ENCODE measurements at regions not wholly inside any gene's neighbourhood (a gene's known extent, or its start where the extent isn't known, plus 50 kb on each side); places are given as distances from the start of the nearest gene placed in this dataset.

- DNase-seq: no peak
Observed at GRCh38 chr2:207290833-207291624, 125.3 kb upstream of the KLF7 start.

- DNase-seq: no peak
Observed at GRCh38 chr2:207291625-207292252, 126.0 kb upstream of the KLF7 start.

GRCh38 chr2:207296265-207296948, 130.7 kb upstream of the KLF7 start:
- DNase-seq: no peak

GRCh38 chr2:207300817-207301216, 135.1 kb upstream of the KLF7 start:
- no peak for DNase-seq

- no peak for DNase-seq
Observed at GRCh38 chr2:207304761-207305160, 139.0 kb upstream of the KLF7 start.

- DNase-seq: no peak
Observed at GRCh38 chr2:207308519-207309224, 142.9 kb upstream of the KLF7 start.

- no peak for DNase-seq
Observed at GRCh38 chr2:207311316-207312005, 145.7 kb upstream of the KLF7 start.

- no peak for DNase-seq
Observed at GRCh38 chr2:207312006-207312356, 146.2 kb upstream of the KLF7 start.

- DNase-seq: no peak
Observed at GRCh38 chr2:207313947-207314346, 148.2 kb upstream of the KLF7 start.

GRCh38 chr2:207315131-207315530, 149.4 kb upstream of the KLF7 start:
- peak; percentile 43 for DNase-seq

GRCh38 chr2:207316484-207316883, 150.7 kb upstream of the KLF7 start:
- DNase-seq: no peak

GRCh38 chr2:207316906-207317305, 151.2 kb upstream of the KLF7 start:
- no peak for DNase-seq

- no peak for DNase-seq
Observed at GRCh38 chr2:207317378-207317984, 151.7 kb upstream of the KLF7 start.

GRCh38 chr2:207318181-207318628, 152.5 kb upstream of the KLF7 start:
- no peak for DNase-seq

- no peak for DNase-seq
Observed at GRCh38 chr2:207319316-207319715, 153.6 kb upstream of the KLF7 start.

GRCh38 chr2:207320381-207321159, 154.8 kb upstream of the KLF7 start:
- no peak for DNase-seq

GRCh38 chr2:207321514-207321913, 155.8 kb upstream of the KLF7 start:
- DNase-seq: no peak

- DNase-seq: no peak
Observed at GRCh38 chr2:207324001-207324400, 158.3 kb upstream of the KLF7 start.

GRCh38 chr2:207327513-207327912, 161.8 kb upstream of the KLF7 start:
- DNase-seq: no peak

GRCh38 chr2:207328944-207329386, 163.2 kb upstream of the KLF7 start:
- DNase-seq: no peak

- DNase-seq: peak; percentile 39
Observed at GRCh38 chr2:207330912-207331311, 165.2 kb upstream of the KLF7 start.
